ENCODE measurements at regions not wholly inside any gene's neighbourhood (a gene's known extent, or its start where the extent isn't known, plus 50 kb on each side); places are given as distances from the start of the nearest gene placed in this dataset.
"Not testable (repeated sequence)": the region's sequence is repeated elsewhere in the genome, so short reads cannot be mapped to it uniquely, and the experiment has no call there.

GRCh38 chr2:84221102-84221501, 238.0 kb downstream of the SUCLG1 start:
- H3K36me3 ChIP-seq (ENCODE audit: insufficient read depth, low read length); H3K4me3 ChIP-seq (ENCODE audit: low read depth, low read length); H3K4me1 ChIP-seq (ENCODE audit: control insufficient read depth, insufficient read depth, low read length, unreplicated experiment); H3K27ac ChIP-seq (ENCODE audit: low read depth, low read length); H2AFZ ChIP-seq (ENCODE audit: low read length, unreplicated experiment); H3K27me3 ChIP-seq (ENCODE audit: insufficient read depth, low read length); H3K79me2 ChIP-seq (ENCODE audit: control insufficient read depth, insufficient read depth, low read length, unreplicated experiment): not testable (repeated sequence)

GRCh38 chr2:84217456-84217855, 241.6 kb downstream of the SUCLG1 start:
- H3K27ac ChIP-seq (ENCODE audit: low read depth, low read length) = no peak overlapping the region
- H3K79me2 ChIP-seq (ENCODE audit: control insufficient read depth, insufficient read depth, low read length, unreplicated experiment) = no peaks in the 10 kb centered on the region
- H2AFZ ChIP-seq (ENCODE audit: low read length, unreplicated experiment) = no peak overlapping the region
- no peaks in the 10 kb centered on the region for H3K4me1 ChIP-seq (ENCODE audit: control insufficient read depth, insufficient read depth, low read length, unreplicated experiment)
- H3K36me3 ChIP-seq (ENCODE audit: insufficient read depth, low read length) = no peaks in the 10 kb centered on the region
- no peak overlapping the region for H3K4me3 ChIP-seq (ENCODE audit: low read depth, low read length)
- no peaks in the 10 kb centered on the region for H3K27me3 ChIP-seq (ENCODE audit: insufficient read depth, low read length)

GRCh38 chr2:84214455-84214854, 244.6 kb downstream of the SUCLG1 start:
- Histone ChIP-seq H3K36me3 (ENCODE audit: insufficient read depth, low read length) (no peaks in the 10 kb centered on the region), H2AFZ (ENCODE audit: low read length, unreplicated experiment) (no peak overlapping the region), H3K4me1 (ENCODE audit: control insufficient read depth, insufficient read depth, low read length, unreplicated experiment) (no peaks in the 10 kb centered on the region)

GRCh38 chr2:84212611-84213314, 246.3 kb downstream of the SUCLG1 start:
- Histone ChIP-seq H3K36me3 (ENCODE audit: insufficient read depth, low read length) (no peaks in the 10 kb centered on the region), H3K27ac (ENCODE audit: low read depth, low read length) (no peak overlapping the region), H3K79me2 (ENCODE audit: control insufficient read depth, insufficient read depth, low read length, unreplicated experiment) (no peaks in the 10 kb centered on the region), H2AFZ (ENCODE audit: low read length, unreplicated experiment) (no peak overlapping the region), H3K4me1 (ENCODE audit: control insufficient read depth, insufficient read depth, low read length, unreplicated experiment) (no peaks in the 10 kb centered on the region), H3K4me3 (ENCODE audit: low read depth, low read length) (no peak overlapping the region), H3K27me3 (ENCODE audit: insufficient read depth, low read length) (no peaks in the 10 kb centered on the region)

More at GRCh38 chr2:84214455-84214854, 244.6 kb downstream of the SUCLG1 start:
- no peak overlapping the region for H3K4me3 ChIP-seq (ENCODE audit: low read depth, low read length)
- no peak overlapping the region for H3K27ac ChIP-seq (ENCODE audit: low read depth, low read length)
- no peaks in the 10 kb centered on the region for H3K27me3 ChIP-seq (ENCODE audit: insufficient read depth, low read length)
- H3K79me2 ChIP-seq (ENCODE audit: control insufficient read depth, insufficient read depth, low read length, unreplicated experiment) = no peaks in the 10 kb centered on the region

- no peak overlapping the region for H3K4me3 ChIP-seq (ENCODE audit: low read depth, low read length)
- H3K27ac ChIP-seq (ENCODE audit: low read depth, low read length) = no peak overlapping the region
- no peaks in the 10 kb centered on the region for H3K79me2 ChIP-seq (ENCODE audit: control insufficient read depth, insufficient read depth, low read length, unreplicated experiment)
- H3K36me3 ChIP-seq (ENCODE audit: insufficient read depth, low read length) = no peaks in the 10 kb centered on the region
- H3K27me3 ChIP-seq (ENCODE audit: insufficient read depth, low read length) = no peaks in the 10 kb centered on the region
- H3K4me1 ChIP-seq (ENCODE audit: control insufficient read depth, insufficient read depth, low read length, unreplicated experiment) = no peaks in the 10 kb centered on the region
- H2AFZ ChIP-seq (ENCODE audit: low read length, unreplicated experiment) = no peak overlapping the region
These were observed 249.1 kb downstream of the SUCLG1 start for GRCh38 chr2:84209941-84210340.

- Histone ChIP-seq H3K36me3 (ENCODE audit: insufficient read depth, low read length) (no peaks in the 10 kb centered on the region), H3K79me2 (ENCODE audit: control insufficient read depth, insufficient read depth, low read length, unreplicated experiment) (no peaks in the 10 kb centered on the region), H3K27ac (ENCODE audit: low read depth, low read length) (no peak overlapping the region), H2AFZ (ENCODE audit: low read length, unreplicated experiment) (no peak overlapping the region), H3K4me3 (ENCODE audit: low read depth, low read length) (no peak overlapping the region), H3K27me3 (ENCODE audit: insufficient read depth, low read length) (no peaks in the 10 kb centered on the region), H3K4me1 (ENCODE audit: control insufficient read depth, insufficient read depth, low read length, unreplicated experiment) (no peaks in the 10 kb centered on the region)
These were observed 254.1 kb downstream of the SUCLG1 start for GRCh38 chr2:84204995-84205394.

GRCh38 chr2:84202166-84202565, 256.9 kb downstream of the SUCLG1 start:
- H3K27ac ChIP-seq (ENCODE audit: low read depth, low read length) = no peak overlapping the region
- no peak overlapping the region for H2AFZ ChIP-seq (ENCODE audit: low read length, unreplicated experiment)
- no peaks in the 10 kb centered on the region for H3K79me2 ChIP-seq (ENCODE audit: control insufficient read depth, insufficient read depth, low read length, unreplicated experiment)
- no peaks in the 10 kb centered on the region for H3K36me3 ChIP-seq (ENCODE audit: insufficient read depth, low read length)
- no peaks in the 10 kb centered on the region for H3K27me3 ChIP-seq (ENCODE audit: insufficient read depth, low read length)
- no peak overlapping the region for H3K4me3 ChIP-seq (ENCODE audit: low read depth, low read length)
- H3K4me1 ChIP-seq (ENCODE audit: control insufficient read depth, insufficient read depth, low read length, unreplicated experiment) = no peaks in the 10 kb centered on the region

- Histone ChIP-seq H3K27ac (ENCODE audit: low read depth, low read length) (no peak overlapping the region), H3K79me2 (ENCODE audit: control insufficient read depth, insufficient read depth, low read length, unreplicated experiment) (no peaks in the 10 kb centered on the region), H3K27me3 (ENCODE audit: insufficient read depth, low read length) (no peaks in the 10 kb centered on the region), H3K4me1 (ENCODE audit: control insufficient read depth, insufficient read depth, low read length, unreplicated experiment) (no peaks in the 10 kb centered on the region), H2AFZ (ENCODE audit: low read length, unreplicated experiment) (no peak overlapping the region), H3K36me3 (ENCODE audit: insufficient read depth, low read length) (no peaks in the 10 kb centered on the region), H3K4me3 (ENCODE audit: low read depth, low read length) (no peak overlapping the region)
These were observed 257.9 kb downstream of the SUCLG1 start for GRCh38 chr2:84201158-84201557.

GRCh38 chr2:84197901-84198300, 261.2 kb downstream of the SUCLG1 start:
- Histone ChIP-seq H3K4me3 (ENCODE audit: low read depth, low read length) (no peak overlapping the region), H2AFZ (ENCODE audit: low read length, unreplicated experiment) (no peak overlapping the region), H3K27me3 (ENCODE audit: insufficient read depth, low read length) (no peaks in the 10 kb centered on the region), H3K79me2 (ENCODE audit: control insufficient read depth, insufficient read depth, low read length, unreplicated experiment) (no peaks in the 10 kb centered on the region), H3K36me3 (ENCODE audit: insufficient read depth, low read length) (no peaks in the 10 kb centered on the region), H3K27ac (ENCODE audit: low read depth, low read length) (no peak overlapping the region), H3K4me1 (ENCODE audit: control insufficient read depth, insufficient read depth, low read length, unreplicated experiment) (no peaks in the 10 kb centered on the region)

GRCh38 chr2:84194949-84195644, 264.0 kb downstream of the SUCLG1 start:
- no peak overlapping the region for H2AFZ ChIP-seq (ENCODE audit: low read length, unreplicated experiment)
- H3K4me1 ChIP-seq (ENCODE audit: control insufficient read depth, insufficient read depth, low read length, unreplicated experiment) = no peaks in the 10 kb centered on the region
- no peaks in the 10 kb centered on the region for H3K36me3 ChIP-seq (ENCODE audit: insufficient read depth, low read length)
- no peaks in the 10 kb centered on the region for H3K79me2 ChIP-seq (ENCODE audit: control insufficient read depth, insufficient read depth, low read length, unreplicated experiment)
- H3K27me3 ChIP-seq (ENCODE audit: insufficient read depth, low read length) = no peaks in the 10 kb centered on the region
- no peak overlapping the region for H3K27ac ChIP-seq (ENCODE audit: low read depth, low read length)
- no peak overlapping the region for H3K4me3 ChIP-seq (ENCODE audit: low read depth, low read length)

GRCh38 chr2:84194181-84194580, 264.9 kb downstream of the SUCLG1 start:
- H3K79me2 ChIP-seq (ENCODE audit: control insufficient read depth, insufficient read depth, low read length, unreplicated experiment) = no peaks in the 10 kb centered on the region
- H3K27me3 ChIP-seq (ENCODE audit: insufficient read depth, low read length) = no peaks in the 10 kb centered on the region
- no peak overlapping the region for H3K4me3 ChIP-seq (ENCODE audit: low read depth, low read length)
- no peaks in the 10 kb centered on the region for H3K4me1 ChIP-seq (ENCODE audit: control insufficient read depth, insufficient read depth, low read length, unreplicated experiment)
- no peak overlapping the region for H3K27ac ChIP-seq (ENCODE audit: low read depth, low read length)
- no peak overlapping the region for H2AFZ ChIP-seq (ENCODE audit: low read length, unreplicated experiment)
- H3K36me3 ChIP-seq (ENCODE audit: insufficient read depth, low read length) = no peaks in the 10 kb centered on the region
